ENCODE measurements at regions not wholly inside any gene's neighbourhood (a gene's known extent, or its start where the extent isn't known, plus 50 kb on each side); places are given as distances from the start of the nearest gene placed in this dataset.
A peak's percentile ranks its signal among the peaks of the same experiment; 100 is the strongest.

GRCh38 chr1:182331387-182331786 lies 60.2 kb downstream of the GLUL start:
- 78 to 100% (median 85%) methylated on average over 1 of the region's 1 CpG for WGBS, 4 donors
- H3K27ac ChIP-seq, result no peak overlapping the region
- H3K36me3 ChIP-seq (replicated peaks in 1 of 2), result no peaks in the 10 kb centered on the region
- TF ChIP-seq POLR2A (IDR thresholded peaks at IDR 0.05) (no peak), CTCF (IDR thresholded peaks at IDR 0.05) (no peak)
- DNase-seq, result no peak
- H3K4me1 ChIP-seq (replicated peaks in 1 of 2), result no peaks in the 10 kb centered on the region
- H3K9me3 ChIP-seq (replicated peaks in 1 of 3), result no peaks in the 10 kb centered on the region
- no peaks in the 10 kb centered on the region for H3K27me3 ChIP-seq
- H3K4me3 ChIP-seq, result no peak overlapping the region
- intact Hi-C loops (cut with DNase I), result loop anchor here in 1 of 2 donors (5.0 kb wide), 1 partner anchor 34 kb away; no protein-coding TSS in a partner anchor

DNA sequence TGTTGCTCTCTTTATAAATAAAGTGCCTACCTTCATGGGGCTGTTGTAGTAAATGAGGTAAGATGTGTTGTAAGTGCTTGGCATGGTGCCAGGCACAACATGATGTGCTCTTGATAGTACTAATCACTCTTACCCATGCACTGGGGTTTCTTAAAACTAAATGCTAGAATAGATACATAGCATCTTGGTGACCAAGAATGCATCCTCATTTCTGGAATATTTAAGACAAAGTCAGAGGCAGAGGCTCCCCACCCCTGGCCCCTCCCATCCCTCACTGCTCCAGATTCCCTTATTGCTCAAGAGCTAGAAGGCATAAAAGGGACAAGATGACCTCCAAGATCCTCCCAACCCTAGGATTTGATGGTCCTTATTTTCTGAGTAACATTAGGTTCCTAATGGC lies 61.3 kb downstream of the GLUL start:
- H3K4me3 ChIP-seq, result no peak overlapping the region
- H3K27ac ChIP-seq, result no peak overlapping the region
- H3K4me1 ChIP-seq (replicated peaks in 1 of 2), result no peaks in the 10 kb centered on the region
- intact Hi-C loops (cut with DNase I), result loop anchor here in 1 of 2 donors (5.0 kb wide), 1 partner anchor 33 kb away; no protein-coding TSS in a partner anchor
- no peaks in the 10 kb centered on the region for H3K36me3 ChIP-seq (replicated peaks in 1 of 2)
- DNase-seq, result peak in 4 of 7 donors; percentile 21 to 55 (median 32)
- no peaks in the 10 kb centered on the region for H3K27me3 ChIP-seq
- no peaks in the 10 kb centered on the region for H3K9me3 ChIP-seq (replicated peaks in 1 of 3)
- TF ChIP-seq CTCF (IDR thresholded peaks at IDR 0.05), result no peak
- no peak for TF ChIP-seq POLR2A (IDR thresholded peaks at IDR 0.05)

DNA sequence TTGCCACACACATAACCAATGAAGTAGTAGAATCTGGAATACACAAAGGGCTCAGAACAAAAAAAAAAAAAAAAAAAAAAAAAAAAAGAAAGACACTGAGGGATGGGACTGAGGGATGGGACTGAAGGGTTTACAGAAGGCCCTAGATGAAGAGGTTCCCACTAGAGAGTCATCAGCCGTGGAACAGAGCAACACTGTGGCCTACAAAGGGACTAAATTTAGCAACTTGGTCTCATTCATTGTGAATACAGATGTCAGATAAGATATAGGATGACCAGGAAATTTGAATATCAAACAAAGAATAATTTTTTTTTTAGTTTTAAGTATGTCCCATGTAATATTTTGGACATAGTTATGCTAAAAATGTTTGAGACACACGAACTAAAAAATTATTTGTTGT lies 62.1 kb downstream of the GLUL start:
- H3K27ac ChIP-seq, result no peak overlapping the region
- H3K9me3 ChIP-seq (replicated peaks in 1 of 3), result no peaks in the 10 kb centered on the region
- intact Hi-C loops (cut with DNase I), result no loop called here
- H3K4me1 ChIP-seq (replicated peaks in 1 of 2), result no peaks in the 10 kb centered on the region
- H3K4me3 ChIP-seq, result no peak overlapping the region
- no peaks in the 10 kb centered on the region for H3K36me3 ChIP-seq (replicated peaks in 1 of 2)
- WGBS, 4 donors, result 45 to 70% (median 63%) methylated on average over 2 of the region's 2 CpGs
- DNase-seq, result no peak
- no peaks in the 10 kb centered on the region for H3K27me3 ChIP-seq
- TF ChIP-seq POLR2A (IDR thresholded peaks at IDR 0.05) (no peak), CTCF (IDR thresholded peaks at IDR 0.05) (no peak)

GRCh38 chr1:182328591-182328990 lies 63.0 kb downstream of the GLUL start:
- intact Hi-C loops (cut with DNase I), result no loop called here
- Histone ChIP-seq H3K9me3 (replicated peaks in 1 of 3) (no peaks in the 10 kb centered on the region), H3K36me3 (replicated peaks in 1 of 2) (no peaks in the 10 kb centered on the region), H3K4me1 (replicated peaks in 1 of 2) (no peaks in the 10 kb centered on the region), H3K4me3 (no peak overlapping the region), H3K27me3 (no peaks in the 10 kb centered on the region), H3K27ac (no peak overlapping the region)
- TF ChIP-seq CTCF (IDR thresholded peaks at IDR 0.05) (no peak), POLR2A (IDR thresholded peaks at IDR 0.05) (no peak)
- WGBS, 4 donors, result 89 to 94% (median 92%) methylated on average over 15 to 16 of the region's 16 CpGs
- no peak for DNase-seq
